HepG2 (cell line): ENCODE measurements at regions not wholly inside any gene's neighbourhood (a gene's known extent, or its start where the extent isn't known, plus 50 kb on each side); places are given as distances from the start of the nearest gene placed in this dataset.

Experiments
- DNMT1 ChIP-seq: sonication (generic); formaldehyde crosslinking; IDR thresholded peaks from 2 replicates; pipeline ENCODE4 v1.5.1; 2020; ENCODE audit warnings: mild to moderate bottlenecking, missing genetic modification reagents
- FOXA3 ChIP-seq: IDR thresholded peaks from 2 replicates; pipeline ENCODE4 v1.6.1; 2016; ENCODE audit warnings: missing genetic modification reagents, missing compliant biosample characterization
- KAT7 ChIP-seq: IDR thresholded peaks from 2 replicates; pipeline ENCODE4 v1.6.1; 2018; ENCODE audit warnings: borderline replicate concordance, missing compliant biosample characterization
- MLX ChIP-seq: IDR thresholded peaks from 2 replicates; pipeline ENCODE4 v1.6.1; 2016
- PBX3 ChIP-seq: sonication (generic); formaldehyde crosslinking; IDR thresholded peaks from 2 replicates; pipeline ENCODE4 v1.8.1; 2023; ENCODE audit warnings: missing genetic modification reagents, inconsistent platforms, borderline replicate concordance
- PRDM10 ChIP-seq: sonication (generic); formaldehyde crosslinking; IDR thresholded peaks from 2 replicates; pipeline ENCODE4 v1.4.0; 2020; ENCODE audit warnings: low read depth, missing genetic modification reagents
- U2AF2 ChIP-seq: fragments of 200-400 bp; formaldehyde crosslinking; IDR thresholded peaks from 2 replicates; pipeline ENCODE4 v1.6.1; 2017; ENCODE audit warnings: low read depth, mild to moderate bottlenecking, low read length
- ZBTB40 ChIP-seq, 2 experiments: fragments of 450-650 bp in 1 of 2; sonication (generic) in 1 of 2; formaldehyde crosslinking in 1 of 2; IDR thresholded peaks; 2 replicates each; pipeline versions ENCODE4 v1.6.1 to v1.8.0; 2016 to 2022; ENCODE audit warnings: antibody characterized with exemption in 1 of 2, mild to moderate bottlenecking in 1 of 2, missing genetic modification reagents in 1 of 2

- TF ChIP-seq PRDM10 (CRISPR knock-in tag) (no peak), DNMT1 (CRISPR knock-in tag) (no peak), KAT7 (CRISPR knock-in tag) (no peak), U2AF2 (no peak), FOXA3 (CRISPR knock-in tag) (no peak), MLX (no peak), ZBTB40 (IDR thresholded peaks at IDR 0.05) (no peak), ZBTB40 (CRISPR knock-in tag; IDR thresholded peaks at IDR 0.05) (no peak), PBX3 (CRISPR knock-in tag) (no peak)
Measured at GRCh38 chr7:79868010-79868409, 266.6 kb upstream of the GNAI1 start (continued).
